SU-DHL-6 (cell line): ENCODE measurements at regions not wholly inside any gene's neighbourhood (a gene's known extent, or its start where the extent isn't known, plus 50 kb on each side); places are given as distances from the start of the nearest gene placed in this dataset.

Source experiments
- EZH2phosphoT487 ChIP-seq: fragments of 200-600 bp; sonication (generic), shearing (Covaris generic); conservative IDR thresholded peaks from 2 replicates; pipeline ENCODE4 v1.6.1; 2018; ENCODE audit warnings: mild to moderate bottlenecking, antibody characterized with exemption, low read length, moderate library complexity, mixed read lengths
- TF ChIP-seq, protein P1 (sequence below): fragments of 200-600 bp; sonication (generic); IDR thresholded peaks from one replicate; pipeline ENCODE4 v1.5.1; 2017; ENCODE audit warnings: antibody characterized with exemption, mild to moderate bottlenecking, low read length, moderate library complexity; ENCODE audit not compliant: insufficient read depth, poor library complexity, severe bottlenecking

DNA sequence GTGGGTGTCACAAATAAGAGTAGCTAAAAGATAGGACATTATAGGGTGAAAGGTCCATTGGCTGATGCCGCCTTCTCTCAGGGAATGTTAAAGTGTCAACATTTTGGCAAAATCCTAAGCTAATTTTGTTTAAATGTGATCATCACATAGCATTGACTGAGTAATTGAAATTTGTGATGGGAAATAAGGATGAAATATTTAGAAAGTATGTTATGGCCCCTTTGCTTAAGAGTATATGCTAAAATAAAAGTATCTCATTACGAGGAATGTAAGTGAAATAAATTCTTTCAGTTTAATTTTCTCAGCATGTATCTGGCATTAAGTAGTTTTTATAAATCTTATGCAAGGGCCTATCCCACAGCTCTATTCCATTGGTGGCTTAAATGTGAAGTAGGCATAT lies 229.2 kb downstream of the PRL start:
- TF ChIP-seq, protein P1, sequence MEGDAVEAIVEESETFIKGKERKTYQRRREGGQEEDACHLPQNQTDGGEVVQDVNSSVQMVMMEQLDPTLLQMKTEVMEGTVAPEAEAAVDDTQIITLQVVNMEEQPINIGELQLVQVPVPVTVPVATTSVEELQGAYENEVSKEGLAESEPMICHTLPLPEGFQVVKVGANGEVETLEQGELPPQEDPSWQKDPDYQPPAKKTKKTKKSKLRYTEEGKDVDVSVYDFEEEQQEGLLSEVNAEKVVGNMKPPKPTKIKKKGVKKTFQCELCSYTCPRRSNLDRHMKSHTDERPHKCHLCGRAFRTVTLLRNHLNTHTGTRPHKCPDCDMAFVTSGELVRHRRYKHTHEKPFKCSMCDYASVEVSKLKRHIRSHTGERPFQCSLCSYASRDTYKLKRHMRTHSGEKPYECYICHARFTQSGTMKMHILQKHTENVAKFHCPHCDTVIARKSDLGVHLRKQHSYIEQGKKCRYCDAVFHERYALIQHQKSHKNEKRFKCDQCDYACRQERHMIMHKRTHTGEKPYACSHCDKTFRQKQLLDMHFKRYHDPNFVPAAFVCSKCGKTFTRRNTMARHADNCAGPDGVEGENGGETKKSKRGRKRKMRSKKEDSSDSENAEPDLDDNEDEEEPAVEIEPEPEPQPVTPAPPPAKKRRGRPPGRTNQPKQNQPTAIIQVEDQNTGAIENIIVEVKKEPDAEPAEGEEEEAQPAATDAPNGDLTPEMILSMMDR = no peak
- no peak for TF ChIP-seq EZH2phosphoT487
